ENCODE measurements at regions not wholly inside any gene's neighbourhood (a gene's known extent, or its start where the extent isn't known, plus 50 kb on each side); places are given as distances from the start of the nearest gene placed in this dataset.

DNA sequence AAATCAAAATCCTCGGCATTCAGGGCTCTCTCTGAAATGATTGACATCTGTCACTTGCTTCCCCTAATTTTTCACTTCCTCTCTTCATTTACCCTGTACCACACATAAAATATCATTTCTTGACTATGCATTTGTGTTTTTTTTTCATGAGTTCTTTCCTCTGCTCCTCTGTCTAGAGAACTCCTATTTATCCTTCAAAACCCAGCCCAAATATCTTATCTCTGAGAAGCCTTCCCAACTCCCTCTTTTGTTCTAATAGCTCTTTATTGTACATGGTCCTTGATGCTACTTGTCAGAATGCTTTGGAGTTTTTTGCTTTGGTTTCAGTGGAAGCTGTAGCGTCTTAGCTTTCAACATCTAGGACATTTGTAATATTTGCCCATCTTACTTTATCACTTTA lies 190.2 kb upstream of the CTBP2 start:
- DNase-seq (ENCODE audit: insufficient read length, low spot score): no peak
- no peak for FAIRE-seq

- FAIRE-seq: no peak
- DNase-seq (ENCODE audit: insufficient read length, low spot score): no peak
These were observed 188.2 kb upstream of the CTBP2 start for GRCh38 chr10:125348536-125348935.

DNA sequence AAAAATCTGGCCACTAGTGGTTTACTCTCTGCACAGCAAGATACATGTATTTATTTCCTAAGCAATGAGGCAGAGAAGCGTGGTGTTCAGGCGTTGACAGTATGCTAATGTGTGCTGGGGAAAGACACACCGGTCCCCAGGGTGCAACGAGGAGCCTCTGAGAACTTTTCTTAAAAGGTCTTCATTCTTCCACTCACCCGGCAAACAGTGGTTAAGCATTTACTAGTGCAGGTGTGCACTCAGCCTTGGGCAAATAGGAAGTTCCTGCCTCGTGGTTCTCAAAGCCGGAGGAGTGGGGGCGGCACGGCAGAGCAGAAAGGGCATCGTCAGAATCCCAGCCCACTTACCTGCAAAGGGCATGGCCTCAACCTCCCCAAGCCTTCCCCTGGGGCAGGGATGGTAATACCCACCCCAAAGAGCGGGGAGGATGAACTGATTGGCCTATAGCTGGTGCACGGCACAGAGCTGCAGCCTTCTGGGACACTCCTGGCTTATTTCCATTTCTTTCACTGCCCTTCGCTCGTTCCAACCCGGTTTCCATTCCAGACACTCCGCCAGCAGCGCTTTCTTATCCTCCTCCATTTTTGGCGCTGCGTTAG lies 184.3 kb upstream of the CTBP2 start:
- DNase-seq (ENCODE audit: insufficient read length, low spot score) (no peak), FAIRE-seq (no peak)

DNA sequence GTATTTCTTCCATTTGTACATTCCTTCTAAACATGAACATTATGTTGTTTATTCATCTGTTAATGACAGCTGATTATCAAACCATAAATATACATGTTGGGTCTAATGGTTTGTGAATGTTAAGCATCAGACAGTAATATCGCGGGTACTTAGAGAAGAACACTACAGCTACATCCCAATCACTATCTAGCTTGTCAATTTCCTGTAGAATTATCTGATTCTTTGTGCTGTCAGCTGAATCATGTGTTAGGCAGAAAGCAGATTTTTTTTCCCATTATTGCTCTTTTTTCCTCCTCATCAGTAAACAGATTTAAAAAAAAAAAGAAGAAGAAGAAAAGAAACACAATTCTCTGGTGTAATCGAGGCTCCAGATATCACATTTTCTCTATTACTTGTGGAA lies 183.6 kb upstream of the CTBP2 start:
- FAIRE-seq (no peak), DNase-seq (ENCODE audit: insufficient read length, low spot score) (no peak)

- DNase-seq (ENCODE audit: insufficient read length, low spot score) (peak; percentile 9), FAIRE-seq (no peak)
These were observed 183.0 kb upstream of the CTBP2 start for GRCh38 chr10:125343118-125343925.

DNA sequence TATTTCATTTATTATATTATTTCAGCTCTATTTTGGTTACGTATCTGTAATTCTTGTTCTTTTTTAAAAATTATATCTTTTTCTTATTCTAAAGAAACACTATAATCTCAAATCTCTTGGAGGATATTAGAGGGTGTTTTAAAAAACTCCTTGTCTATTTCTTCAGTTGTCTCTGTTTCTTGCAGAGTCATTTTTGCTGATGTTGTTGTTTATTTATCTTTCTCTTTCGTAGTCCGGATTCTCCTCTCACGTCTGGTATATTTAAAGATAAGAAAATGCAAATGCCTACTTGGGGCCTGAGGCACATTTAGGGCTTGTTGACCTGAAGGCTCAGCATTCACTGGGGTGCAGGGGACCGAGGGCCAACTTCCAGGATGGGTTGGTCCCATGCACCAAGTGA lies 181.2 kb upstream of the CTBP2 start:
- FAIRE-seq: no peak

DNA sequence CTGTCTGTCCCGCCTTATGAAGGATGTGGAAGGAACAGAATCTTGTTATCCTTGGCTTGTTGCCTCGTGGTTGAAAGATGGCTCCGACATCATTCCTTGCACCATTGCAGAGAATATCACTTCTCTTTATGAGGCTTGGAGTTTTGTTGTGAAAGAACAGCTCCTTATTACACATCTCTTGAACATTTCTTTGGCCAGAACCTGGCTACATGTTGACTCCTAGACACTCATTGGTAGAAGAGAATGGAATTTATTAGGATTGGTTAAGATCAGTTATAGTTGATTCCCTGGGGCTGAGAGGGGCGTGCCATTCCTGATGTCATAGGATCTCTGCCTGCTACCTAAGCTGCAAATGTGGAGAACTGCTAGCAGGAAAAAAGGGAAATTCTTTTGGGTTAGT lies 180.5 kb upstream of the CTBP2 start:
- FAIRE-seq (no peak), DNase-seq (ENCODE audit: insufficient read length, low spot score) (no peak)

More for the DNA sequence above, 181.2 kb upstream of the CTBP2 start:
- no peak for DNase-seq (ENCODE audit: insufficient read length, low spot score)

- DNase-seq (ENCODE audit: insufficient read length, low spot score) (no peak), FAIRE-seq (no peak)
These were observed 177.1 kb upstream of the CTBP2 start for GRCh38 chr10:125337510-125337909.

DNA sequence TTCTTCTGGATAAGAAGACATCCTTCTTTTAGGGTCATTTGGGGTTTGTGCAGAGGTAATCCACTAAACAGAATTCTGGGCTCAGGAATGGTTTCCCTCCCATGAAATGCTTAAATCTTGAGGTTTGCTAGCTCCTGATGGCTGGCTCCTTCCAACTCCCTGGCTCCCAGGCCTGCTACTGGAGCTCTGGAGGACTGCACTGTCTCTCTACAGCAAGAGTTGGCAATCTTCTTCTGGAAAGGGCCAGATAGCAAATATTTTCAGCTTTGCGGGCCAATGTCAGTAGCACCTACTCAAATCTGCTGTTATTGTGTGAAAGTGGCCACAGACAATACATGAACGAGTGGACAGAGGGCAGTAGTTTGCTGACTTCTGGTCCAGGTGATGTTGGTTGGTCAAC lies 174.2 kb upstream of the CTBP2 start:
- FAIRE-seq (no peak), DNase-seq (ENCODE audit: insufficient read length, low spot score) (no peak)

DNA sequence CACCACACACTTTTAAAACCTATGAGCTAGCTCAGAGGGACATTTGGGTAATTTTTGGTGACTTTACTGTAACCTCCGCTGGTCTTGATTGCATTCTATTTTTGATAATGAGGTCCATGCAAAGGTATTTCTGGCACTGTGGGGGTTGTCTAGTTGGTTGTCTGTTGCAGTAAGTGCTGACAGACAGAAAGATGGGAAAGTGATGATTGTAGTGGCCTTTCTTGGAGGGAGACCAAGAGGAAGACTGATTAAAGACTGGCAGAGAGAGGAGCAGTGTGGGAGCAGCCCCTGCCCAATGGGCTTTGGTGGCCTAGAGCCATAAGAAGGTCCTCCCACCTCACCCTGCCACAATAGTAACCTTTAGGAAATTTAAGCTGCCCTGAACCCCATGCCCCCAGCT lies 173.4 kb upstream of the CTBP2 start:
- no peak for FAIRE-seq

GRCh38 chr10:125333209-125333591 lies 172.8 kb upstream of the CTBP2 start:
- FAIRE-seq: no peak
- DNase-seq (ENCODE audit: insufficient read length, low spot score): no peak

More for the DNA sequence above, 173.4 kb upstream of the CTBP2 start:
- no peak for DNase-seq (ENCODE audit: insufficient read length, low spot score)

DNA sequence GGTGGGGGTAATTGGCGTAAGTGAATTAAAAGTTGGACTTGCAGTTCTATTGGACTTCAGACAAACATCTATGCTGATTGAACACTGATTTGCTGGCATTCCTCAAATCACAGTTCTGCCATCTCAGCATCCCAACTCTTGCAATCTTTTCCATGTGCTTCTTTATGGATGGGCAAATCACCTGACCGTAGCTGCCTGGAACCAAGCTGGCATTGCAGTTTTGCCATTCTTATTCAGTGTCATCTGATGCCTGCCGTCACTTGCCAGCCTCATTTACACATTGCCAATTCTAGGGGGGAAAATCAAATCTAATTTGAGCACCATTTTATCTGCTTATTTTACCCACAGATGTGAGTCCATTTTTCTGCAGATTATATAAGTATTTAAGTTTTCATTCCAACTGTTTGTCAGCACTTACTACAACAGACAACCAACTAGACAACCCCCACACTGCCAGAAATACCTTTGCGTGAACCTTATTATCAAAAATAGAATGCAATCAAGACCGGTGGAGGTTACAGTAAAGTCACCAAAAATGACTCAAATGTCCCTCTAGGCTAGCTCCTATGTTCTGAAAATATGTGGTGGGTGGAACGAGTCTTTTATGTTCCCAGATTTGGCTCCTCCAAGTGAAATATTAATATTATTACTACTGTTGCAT lies 172.3 kb upstream of the CTBP2 start:
- DNase-seq (ENCODE audit: insufficient read length, low spot score): no peak
- FAIRE-seq: no peak

- no peak for DNase-seq (ENCODE audit: insufficient read length, low spot score)
- no peak for FAIRE-seq
These were observed 170.7 kb upstream of the CTBP2 start for GRCh38 chr10:125331056-125331455.

DNA sequence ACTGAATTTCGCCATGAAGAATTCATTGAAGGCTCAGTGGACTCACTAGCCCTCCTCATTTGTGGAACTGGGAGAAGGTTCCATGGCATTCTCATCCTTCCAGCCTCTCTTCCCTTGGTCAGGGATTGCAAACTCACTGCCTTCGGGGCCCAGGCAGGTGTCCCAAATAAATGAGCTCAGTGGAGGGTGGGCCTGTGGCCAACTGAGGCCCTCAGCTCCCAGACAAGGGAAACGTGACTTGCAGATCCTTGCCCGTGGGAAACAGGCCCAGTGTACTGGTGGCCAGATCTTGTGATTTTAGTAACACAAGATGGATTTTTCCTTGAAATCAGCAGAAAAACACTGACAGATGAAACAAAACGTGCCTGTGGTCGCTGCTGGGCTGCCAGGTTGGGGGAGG lies 168.7 kb upstream of the CTBP2 start:
- DNase-seq (ENCODE audit: insufficient read length, low spot score) (no peak), FAIRE-seq (no peak)

- DNase-seq (ENCODE audit: insufficient read length, low spot score) (no peak), FAIRE-seq (no peak)
These were observed 165.0 kb upstream of the CTBP2 start for GRCh38 chr10:125325326-125325725.

GRCh38 chr10:125316436-125316835 lies 156.1 kb upstream of the CTBP2 start:
- FAIRE-seq: no peak

GRCh38 chr10:125300937-125301336 lies 140.6 kb upstream of the CTBP2 start:
- DNase-seq (ENCODE audit: insufficient read length, low spot score): no peak
- no peak for FAIRE-seq

More at GRCh38 chr10:125316436-125316835, 156.1 kb upstream of the CTBP2 start:
- no peak for DNase-seq (ENCODE audit: insufficient read length, low spot score)

GRCh38 chr10:125299461-125299860 lies 139.1 kb upstream of the CTBP2 start:
- no peak for DNase-seq (ENCODE audit: insufficient read length, low spot score)
- no peak for FAIRE-seq

DNA sequence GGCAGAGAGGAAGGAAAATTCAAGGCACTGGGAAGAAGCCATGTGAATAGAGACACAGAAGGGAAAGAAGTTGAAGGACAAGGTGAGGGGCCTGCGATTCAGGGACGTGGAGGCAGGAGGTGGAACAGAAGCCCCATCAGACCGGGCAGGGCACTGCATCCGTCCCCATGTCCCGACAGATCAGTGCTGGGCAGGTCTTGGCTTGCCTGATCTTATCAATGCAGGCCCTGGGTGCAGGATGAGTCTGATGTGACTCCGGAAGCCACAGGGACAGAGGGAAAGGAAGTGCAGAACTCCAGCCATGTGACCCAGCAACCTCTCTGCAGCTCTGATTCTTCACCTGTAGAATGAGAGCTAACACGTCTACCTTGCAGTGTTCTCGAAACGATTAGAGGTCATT lies 136.2 kb upstream of the CTBP2 start:
- FAIRE-seq (no peak), DNase-seq (ENCODE audit: insufficient read length, low spot score) (peak; percentile 2)

DNA sequence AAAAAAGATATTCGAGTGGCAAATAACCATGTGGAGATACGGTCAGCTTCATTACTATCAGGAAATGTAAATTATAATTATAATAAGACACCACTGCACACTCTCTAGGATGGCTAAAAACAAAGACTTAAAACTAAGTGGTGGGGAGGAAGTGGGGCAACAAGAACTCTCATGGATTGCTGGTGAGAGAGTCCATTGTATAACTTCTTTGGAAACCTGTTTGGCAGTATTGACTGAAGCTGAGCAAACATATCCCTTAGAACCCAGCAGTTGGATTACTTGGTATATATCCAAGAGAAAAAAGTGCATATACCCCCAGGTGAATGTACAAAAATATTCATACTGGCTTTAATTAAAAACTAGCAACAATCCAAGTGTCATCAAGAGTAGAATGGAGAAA lies 133.7 kb upstream of the CTBP2 start:
- FAIRE-seq: no peak
- DNase-seq (ENCODE audit: insufficient read length, low spot score): no peak

DNA sequence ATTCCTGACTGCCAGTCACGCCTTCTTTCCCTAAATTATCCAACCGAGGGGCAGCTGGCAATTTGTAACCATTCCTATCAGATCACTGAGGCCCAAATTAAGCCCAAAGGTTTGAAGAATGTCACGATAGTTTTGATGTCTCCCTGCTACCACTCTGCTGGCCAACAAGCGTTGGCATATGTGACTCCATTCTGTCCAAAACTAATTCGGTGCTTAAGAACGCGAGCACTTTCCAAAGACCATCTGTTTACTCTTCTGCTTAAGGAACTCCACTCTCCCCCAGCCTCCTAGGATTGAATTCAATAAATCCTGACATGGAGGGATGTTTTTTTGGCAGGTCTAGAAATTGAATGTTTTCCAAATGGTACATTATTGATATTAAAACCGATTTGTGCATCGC lies 131.5 kb upstream of the CTBP2 start:
- FAIRE-seq: no peak
- DNase-seq (ENCODE audit: insufficient read length, low spot score): no peak

- no peak for FAIRE-seq
- DNase-seq (ENCODE audit: insufficient read length, low spot score): no peak
These were observed 129.1 kb upstream of the CTBP2 start for GRCh38 chr10:125289461-125289860.

Data from HTR-8/SVneo (cell line).